ENCODE measurements at regions not wholly inside any gene's neighbourhood (a gene's known extent, or its start where the extent isn't known, plus 50 kb on each side); places are given as distances from the start of the nearest gene placed in this dataset.

DNA sequence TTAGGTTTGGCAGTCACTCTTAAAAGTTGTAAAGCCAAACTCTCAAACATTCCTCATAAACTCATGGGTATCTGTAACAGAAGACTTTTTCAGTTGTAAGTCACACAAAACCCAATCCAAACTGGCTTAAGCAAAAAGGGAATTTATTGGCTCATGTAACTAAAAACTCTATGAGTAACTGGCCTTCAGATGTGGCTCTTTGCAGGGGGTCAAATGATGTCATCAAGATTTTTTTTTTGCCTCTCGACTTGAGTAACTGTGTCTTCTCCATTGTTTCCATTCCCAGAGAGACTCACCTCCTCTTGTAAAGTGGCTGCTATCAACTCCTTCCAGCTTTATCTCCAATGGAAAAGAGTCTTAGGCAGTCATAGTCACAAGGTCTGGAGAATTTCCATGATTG, 645.0 kb downstream of the DHX35 start:
- no peak overlapping the region for H2AFZ ChIP-seq (ENCODE audit: low read length)
- ATAC-seq (no peak), DNase-seq (no peak)
- ChIA-PET POLR2A (ENCODE audit: unreplicated experiment) (no interaction called here), CTCF (no interaction called here)
- no peaks in the 10 kb centered on the region for H3K27me3 ChIP-seq (ENCODE audit: low read length)
- H3K4me3 ChIP-seq (ENCODE audit: low read length), result no peak overlapping the region
- H3K36me3 ChIP-seq (ENCODE audit: low read depth, low read length), result no peaks in the 10 kb centered on the region
- H3K4me1 ChIP-seq (ENCODE audit: insufficient read depth, low read length), result no peaks in the 10 kb centered on the region
- TF ChIP-seq EZH2 (IDR thresholded peaks at IDR 0.05; ENCODE audit: low read length, unreplicated experiment), result no peak
- TF ChIP-seq, protein P1, sequence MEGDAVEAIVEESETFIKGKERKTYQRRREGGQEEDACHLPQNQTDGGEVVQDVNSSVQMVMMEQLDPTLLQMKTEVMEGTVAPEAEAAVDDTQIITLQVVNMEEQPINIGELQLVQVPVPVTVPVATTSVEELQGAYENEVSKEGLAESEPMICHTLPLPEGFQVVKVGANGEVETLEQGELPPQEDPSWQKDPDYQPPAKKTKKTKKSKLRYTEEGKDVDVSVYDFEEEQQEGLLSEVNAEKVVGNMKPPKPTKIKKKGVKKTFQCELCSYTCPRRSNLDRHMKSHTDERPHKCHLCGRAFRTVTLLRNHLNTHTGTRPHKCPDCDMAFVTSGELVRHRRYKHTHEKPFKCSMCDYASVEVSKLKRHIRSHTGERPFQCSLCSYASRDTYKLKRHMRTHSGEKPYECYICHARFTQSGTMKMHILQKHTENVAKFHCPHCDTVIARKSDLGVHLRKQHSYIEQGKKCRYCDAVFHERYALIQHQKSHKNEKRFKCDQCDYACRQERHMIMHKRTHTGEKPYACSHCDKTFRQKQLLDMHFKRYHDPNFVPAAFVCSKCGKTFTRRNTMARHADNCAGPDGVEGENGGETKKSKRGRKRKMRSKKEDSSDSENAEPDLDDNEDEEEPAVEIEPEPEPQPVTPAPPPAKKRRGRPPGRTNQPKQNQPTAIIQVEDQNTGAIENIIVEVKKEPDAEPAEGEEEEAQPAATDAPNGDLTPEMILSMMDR (conservative IDR thresholded peaks at IDR 0.05; ENCODE audit: low read depth, low read length), result no peak
- TF ChIP-seq EZH2phosphoT487 (IDR thresholded peaks at IDR 0.05; ENCODE audit: borderline replicate concordance, low read length), result no peak
- H3K4me2 ChIP-seq (ENCODE audit: low read length), result no peak overlapping the region
- H3K79me2 ChIP-seq (ENCODE audit: low read length), result no peaks in the 10 kb centered on the region
- H3K9me3 ChIP-seq (ENCODE audit: low read length), result peaks cover 15% of the 10 kb centered on the region; the same call in 1 of the 2 replicates
- no TSS peak for BruUV-seq (replicated peaks)
- H3K9me2 ChIP-seq (replicated peaks; ENCODE audit: low read length), result no peaks in the 10 kb centered on the region
- H3F3A ChIP-seq (ENCODE audit: low read length, unreplicated experiment), result no peaks in the 10 kb centered on the region
- H4K20me1 ChIP-seq (ENCODE audit: low read length), result no peaks in the 10 kb centered on the region
- H3K9ac ChIP-seq (ENCODE audit: low read length), result no peak overlapping the region
- intact Hi-C loops (cut with micrococcal nuclease), result no loop called here
- H3K27ac ChIP-seq (ENCODE audit: low read length), result no peak overlapping the region

GRCh38 chr20:39605908-39606307, 643.8 kb downstream of the DHX35 start:
- no peaks in the 10 kb centered on the region for H3K36me3 ChIP-seq (ENCODE audit: low read depth, low read length)
- no peak overlapping the region for H3K4me2 ChIP-seq (ENCODE audit: low read length)
- H3K9ac ChIP-seq (ENCODE audit: low read length), result no peak overlapping the region
- DNase-seq (no peak), ATAC-seq (no peak)
- no peaks in the 10 kb centered on the region for H4K20me1 ChIP-seq (ENCODE audit: low read length)
- ChIA-PET POLR2A (ENCODE audit: unreplicated experiment) (no interaction called here), CTCF (no interaction called here)
- TF ChIP-seq EZH2 (IDR thresholded peaks at IDR 0.05; ENCODE audit: low read length, unreplicated experiment) (no peak), EZH2phosphoT487 (IDR thresholded peaks at IDR 0.05; ENCODE audit: borderline replicate concordance, low read length) (no peak)
- TF ChIP-seq, protein P1 (conservative IDR thresholded peaks at IDR 0.05; ENCODE audit: low read depth, low read length), result no peak
- H3K27ac ChIP-seq (ENCODE audit: low read length), result no peak overlapping the region
- intact Hi-C loops (cut with micrococcal nuclease), result no loop called here
- no peaks in the 10 kb centered on the region for H3K4me1 ChIP-seq (ENCODE audit: insufficient read depth, low read length)
- no peak overlapping the region for H2AFZ ChIP-seq (ENCODE audit: low read length)
- no peaks in the 10 kb centered on the region for H3K79me2 ChIP-seq (ENCODE audit: low read length)
- H3K27me3 ChIP-seq (ENCODE audit: low read length), result no peaks in the 10 kb centered on the region
- no peaks in the 10 kb centered on the region for H3K9me2 ChIP-seq (replicated peaks; ENCODE audit: low read length)
- no peak overlapping the region for H3K4me3 ChIP-seq (ENCODE audit: low read length)
- no TSS peak for BruUV-seq (replicated peaks)
- H3K9me3 ChIP-seq (ENCODE audit: low read length), result peaks cover 15% of the 10 kb centered on the region; the same call in 1 of the 2 replicates
- no peaks in the 10 kb centered on the region for H3F3A ChIP-seq (ENCODE audit: low read length, unreplicated experiment)

DNA sequence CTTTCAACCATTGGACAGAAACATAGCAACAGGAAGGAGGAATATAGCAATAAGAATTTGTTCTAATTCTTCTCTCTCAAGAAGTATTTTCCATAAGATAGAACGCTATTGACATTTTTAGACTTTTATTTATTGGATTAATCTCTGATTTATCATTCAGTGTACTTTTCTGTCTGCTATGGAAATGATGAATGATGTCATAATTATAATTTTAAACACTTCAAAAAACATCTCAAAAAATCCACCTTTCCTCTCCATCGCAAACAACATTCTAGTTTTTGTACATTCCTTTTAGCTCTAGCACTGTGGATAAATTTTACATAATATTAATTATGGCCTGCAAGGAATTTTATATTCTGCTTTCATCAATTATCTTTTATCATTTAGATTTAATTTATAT, 643.2 kb downstream of the DHX35 start:
- BruUV-seq (replicated peaks), result no TSS peak
- CTCF ChIA-PET, result no interaction called here
- ATAC-seq, result no peak

More for the DNA sequence above, 643.2 kb downstream of the DHX35 start:
- POLR2A ChIA-PET (ENCODE audit: unreplicated experiment), result no interaction called here
- no peaks in the 10 kb centered on the region for H3K36me3 ChIP-seq (ENCODE audit: low read depth, low read length)
- H3K4me3 ChIP-seq (ENCODE audit: low read length), result no peak overlapping the region
- H2AFZ ChIP-seq (ENCODE audit: low read length), result no peak overlapping the region
- no peak overlapping the region for H3K4me2 ChIP-seq (ENCODE audit: low read length)
- H3K27ac ChIP-seq (ENCODE audit: low read length), result no peak overlapping the region
- no peaks in the 10 kb centered on the region for H3K9me2 ChIP-seq (replicated peaks; ENCODE audit: low read length)
- no peaks in the 10 kb centered on the region for H3K4me1 ChIP-seq (ENCODE audit: insufficient read depth, low read length)
- H3K9ac ChIP-seq (ENCODE audit: low read length), result no peak overlapping the region
- no peaks in the 10 kb centered on the region for H3K27me3 ChIP-seq (ENCODE audit: low read length)
- H3K79me2 ChIP-seq (ENCODE audit: low read length), result no peaks in the 10 kb centered on the region
- no peaks in the 10 kb centered on the region for H4K20me1 ChIP-seq (ENCODE audit: low read length)
- no peak for TF ChIP-seq EZH2phosphoT487 (IDR thresholded peaks at IDR 0.05; ENCODE audit: borderline replicate concordance, low read length)
- no peak for TF ChIP-seq EZH2 (IDR thresholded peaks at IDR 0.05; ENCODE audit: low read length, unreplicated experiment)
- TF ChIP-seq, protein P1 (conservative IDR thresholded peaks at IDR 0.05; ENCODE audit: low read depth, low read length), result no peak
- intact Hi-C loops (cut with micrococcal nuclease), result no loop called here
- peaks cover 17% of the 10 kb centered on the region; the same call in 1 of the 2 replicates for H3K9me3 ChIP-seq (ENCODE audit: low read length)
- H3F3A ChIP-seq (ENCODE audit: low read length, unreplicated experiment), result no peaks in the 10 kb centered on the region
- DNase-seq, result no peak
